ENCODE measurements at regions not wholly inside any gene's neighbourhood (a gene's known extent, or its start where the extent isn't known, plus 50 kb on each side); places are given as distances from the start of the nearest gene placed in this dataset.

- Histone ChIP-seq H4K91ac (ENCODE audit: low read depth, low read length, poor library complexity) (no peak overlapping the region), H3K18ac (ENCODE audit: low read length) (no peak overlapping the region), H2BK12ac (ENCODE audit: low read length) (no peak overlapping the region), H3K27me3 (ENCODE audit: control insufficient read depth in 3 of 3, insufficient read depth in 3 of 3, low read depth in 1 of 3, low read length in 3 of 3) (peaks cover 0 to 8% (median 0%) of the 10 kb centered on the region in 3 experiments), H3K27ac (replicated peaks; ENCODE audit: low read length) (no peak overlapping the region), H4K8ac (ENCODE audit: low read depth, low read length) (no peak overlapping the region), H3K23ac (ENCODE audit: low read depth, low read length, poor library complexity) (no peak overlapping the region), H2AK5ac (ENCODE audit: low read depth, low read length) (no peak overlapping the region), H2BK120ac (ENCODE audit: low read depth, low read length) (no peak overlapping the region), H2BK15ac (ENCODE audit: low read length) (no peak overlapping the region), H3K79me1 (ENCODE audit: low read depth, low read length) (no peaks in the 10 kb centered on the region), H3K14ac (ENCODE audit: low read length) (no peak overlapping the region), H3K4me2 (ENCODE audit: insufficient read depth, low read length, poor library complexity, severe bottlenecking) (no peak overlapping the region), H2AFZ (ENCODE audit: low read length) (no peak overlapping the region), H3K36me3 (replicated peaks in 1 of 2; ENCODE audit: control insufficient read depth in 2 of 2, insufficient read depth in 2 of 2, low read length in 2 of 2) (no peaks in the 10 kb centered on the region), H3K9me3 (replicated peaks in 1 of 2; ENCODE audit: control insufficient read depth in 2 of 2, insufficient read depth in 1 of 2, low read depth in 1 of 2, low read length in 2 of 2) (no peaks in the 10 kb centered on the region), H3K4me1 (ENCODE audit: control insufficient read depth in 2 of 2, insufficient read depth in 1 of 2, low read depth in 1 of 2, low read length in 2 of 2) (peaks cover 0 to 2% of the 10 kb centered on the region in 2 donors), H2BK5ac (ENCODE audit: low read length) (no peak overlapping the region), H3K4ac (ENCODE audit: low read length) (no peak overlapping the region), H3K4me3 (ENCODE audit: low read length in 2 of 2) (no peak overlapping the region), H3K9ac (ENCODE audit: low read depth, low read length, poor library complexity) (no peak overlapping the region)
- WGBS, 2 donors (ENCODE audit: extremely low coverage in 2 of 2, insufficient read length in 2 of 2, insufficient replicate concordance in 1 of 2): no CpG with 5 or more reads among the region's 4 CpGs
- no peak for DNase-seq (ENCODE audit: low spot score)
These were observed 450.7 kb downstream of the TNS1 start for GRCh38 chr2:217552081-217552480.

GRCh38 chr2:217551252-217551899, 451.4 kb downstream of the TNS1 start:
- no peaks in the 10 kb centered on the region for H3K36me3 ChIP-seq (replicated peaks in 1 of 2; ENCODE audit: control insufficient read depth in 2 of 2, insufficient read depth in 2 of 2, low read length in 2 of 2)
- H2BK5ac ChIP-seq (ENCODE audit: low read length): no peak overlapping the region
- H3K18ac ChIP-seq (ENCODE audit: low read length): no peak overlapping the region
- H2AFZ ChIP-seq (ENCODE audit: low read length): no peak overlapping the region
- peaks cover 0 to 8% (median 0%) of the 10 kb centered on the region in 3 experiments for H3K27me3 ChIP-seq (ENCODE audit: control insufficient read depth in 3 of 3, insufficient read depth in 3 of 3, low read depth in 1 of 3, low read length in 3 of 3)
- no peaks in the 10 kb centered on the region for H3K79me1 ChIP-seq (ENCODE audit: low read depth, low read length)
- H3K4me3 ChIP-seq (ENCODE audit: low read length in 2 of 2): no peak overlapping the region
- no peak overlapping the region for H3K4me2 ChIP-seq (ENCODE audit: insufficient read depth, low read length, poor library complexity, severe bottlenecking)
- no peak overlapping the region for H4K8ac ChIP-seq (ENCODE audit: low read depth, low read length)
- H2BK15ac ChIP-seq (ENCODE audit: low read length): no peak overlapping the region
- no peak overlapping the region for H3K14ac ChIP-seq (ENCODE audit: low read length)
- H3K9me3 ChIP-seq (replicated peaks in 1 of 2; ENCODE audit: control insufficient read depth in 2 of 2, insufficient read depth in 1 of 2, low read depth in 1 of 2, low read length in 2 of 2): no peaks in the 10 kb centered on the region
- no peak overlapping the region for H3K4ac ChIP-seq (ENCODE audit: low read length)
- no peak overlapping the region for H2BK12ac ChIP-seq (ENCODE audit: low read length)
- H3K23ac ChIP-seq (ENCODE audit: low read depth, low read length, poor library complexity): no peak overlapping the region
- no peak overlapping the region for H4K91ac ChIP-seq (ENCODE audit: low read depth, low read length, poor library complexity)
- no peak overlapping the region for H2AK5ac ChIP-seq (ENCODE audit: low read depth, low read length)
- peaks cover 0 to 2% of the 10 kb centered on the region in 2 donors for H3K4me1 ChIP-seq (ENCODE audit: control insufficient read depth in 2 of 2, insufficient read depth in 1 of 2, low read depth in 1 of 2, low read length in 2 of 2)
- H3K27ac ChIP-seq (replicated peaks; ENCODE audit: low read length): no peak overlapping the region
- DNase-seq (ENCODE audit: low spot score): no peak
- no CpG with 5 or more reads among the region's 3 CpGs for WGBS, 2 donors (ENCODE audit: extremely low coverage in 2 of 2, insufficient read length in 2 of 2, insufficient replicate concordance in 1 of 2)
- H3K9ac ChIP-seq (ENCODE audit: low read depth, low read length, poor library complexity): no peak overlapping the region
- H2BK120ac ChIP-seq (ENCODE audit: low read depth, low read length): no peak overlapping the region

- no peaks in the 10 kb centered on the region for H3K9me3 ChIP-seq (replicated peaks in 1 of 2; ENCODE audit: control insufficient read depth in 2 of 2, insufficient read depth in 1 of 2, low read depth in 1 of 2, low read length in 2 of 2)
- no peak overlapping the region for H2BK15ac ChIP-seq (ENCODE audit: low read length)
- peaks cover 0 to 7% (median 0%) of the 10 kb centered on the region in 3 experiments for H3K27me3 ChIP-seq (ENCODE audit: control insufficient read depth in 3 of 3, insufficient read depth in 3 of 3, low read depth in 1 of 3, low read length in 3 of 3)
- no peak overlapping the region for H2AK5ac ChIP-seq (ENCODE audit: low read depth, low read length)
- no peak overlapping the region for H2BK12ac ChIP-seq (ENCODE audit: low read length)
- no peak overlapping the region for H3K4me3 ChIP-seq (ENCODE audit: low read length in 2 of 2)
- H3K9ac ChIP-seq (ENCODE audit: low read depth, low read length, poor library complexity): no peak overlapping the region
- H4K8ac ChIP-seq (ENCODE audit: low read depth, low read length): no peak overlapping the region
- WGBS, 2 donors (ENCODE audit: extremely low coverage in 2 of 2, insufficient read length in 2 of 2, insufficient replicate concordance in 1 of 2): no CpG with 5 or more reads among the region's 2 CpGs
- H3K4me2 ChIP-seq (ENCODE audit: insufficient read depth, low read length, poor library complexity, severe bottlenecking): no peak overlapping the region
- no peaks in the 10 kb centered on the region for H3K4me1 ChIP-seq (ENCODE audit: control insufficient read depth in 2 of 2, insufficient read depth in 1 of 2, low read depth in 1 of 2, low read length in 2 of 2)
- no peaks in the 10 kb centered on the region for H3K36me3 ChIP-seq (replicated peaks in 1 of 2; ENCODE audit: control insufficient read depth in 2 of 2, insufficient read depth in 2 of 2, low read length in 2 of 2)
- no peak for DNase-seq (ENCODE audit: low spot score)
- H4K91ac ChIP-seq (ENCODE audit: low read depth, low read length, poor library complexity): no peak overlapping the region
- H3K23ac ChIP-seq (ENCODE audit: low read depth, low read length, poor library complexity): no peak overlapping the region
- no peak overlapping the region for H3K4ac ChIP-seq (ENCODE audit: low read length)
- H2BK5ac ChIP-seq (ENCODE audit: low read length): no peak overlapping the region
- no peak overlapping the region for H3K14ac ChIP-seq (ENCODE audit: low read length)
- H2BK120ac ChIP-seq (ENCODE audit: low read depth, low read length): no peak overlapping the region
- H3K79me1 ChIP-seq (ENCODE audit: low read depth, low read length): no peaks in the 10 kb centered on the region
- H2AFZ ChIP-seq (ENCODE audit: low read length): no peak overlapping the region
- no peak overlapping the region for H3K18ac ChIP-seq (ENCODE audit: low read length)
- H3K27ac ChIP-seq (replicated peaks; ENCODE audit: low read length): no peak overlapping the region
These were observed 463.7 kb downstream of the TNS1 start for GRCh38 chr2:217539126-217539525.

GRCh38 chr2:217538719-217539118, 464.1 kb downstream of the TNS1 start:
- no peaks in the 10 kb centered on the region for H3K4me1 ChIP-seq (ENCODE audit: control insufficient read depth in 2 of 2, insufficient read depth in 1 of 2, low read depth in 1 of 2, low read length in 2 of 2)
- no peak overlapping the region for H3K23ac ChIP-seq (ENCODE audit: low read depth, low read length, poor library complexity)
- no peak overlapping the region for H3K4ac ChIP-seq (ENCODE audit: low read length)
- DNase-seq (ENCODE audit: low spot score): no peak
- no peak overlapping the region for H2BK5ac ChIP-seq (ENCODE audit: low read length)
- H3K9ac ChIP-seq (ENCODE audit: low read depth, low read length, poor library complexity): no peak overlapping the region
- H3K36me3 ChIP-seq (replicated peaks in 1 of 2; ENCODE audit: control insufficient read depth in 2 of 2, insufficient read depth in 2 of 2, low read length in 2 of 2): no peaks in the 10 kb centered on the region
- H3K14ac ChIP-seq (ENCODE audit: low read length): no peak overlapping the region
- H3K4me3 ChIP-seq (ENCODE audit: low read length in 2 of 2): no peak overlapping the region
- WGBS, 2 donors (ENCODE audit: extremely low coverage in 2 of 2, insufficient read length in 2 of 2, insufficient replicate concordance in 1 of 2): no CpG with 5 or more reads among the region's 2 CpGs
- no peak overlapping the region for H3K18ac ChIP-seq (ENCODE audit: low read length)
- H2BK12ac ChIP-seq (ENCODE audit: low read length): no peak overlapping the region
- no peaks in the 10 kb centered on the region for H3K9me3 ChIP-seq (replicated peaks in 1 of 2; ENCODE audit: control insufficient read depth in 2 of 2, insufficient read depth in 1 of 2, low read depth in 1 of 2, low read length in 2 of 2)
- H2AFZ ChIP-seq (ENCODE audit: low read length): no peak overlapping the region
- no peak overlapping the region for H3K4me2 ChIP-seq (ENCODE audit: insufficient read depth, low read length, poor library complexity, severe bottlenecking)
- H3K27me3 ChIP-seq (ENCODE audit: control insufficient read depth in 3 of 3, insufficient read depth in 3 of 3, low read depth in 1 of 3, low read length in 3 of 3): peaks cover 0 to 7% (median 0%) of the 10 kb centered on the region in 3 experiments
- H4K91ac ChIP-seq (ENCODE audit: low read depth, low read length, poor library complexity): no peak overlapping the region
- no peaks in the 10 kb centered on the region for H3K79me1 ChIP-seq (ENCODE audit: low read depth, low read length)
- H2BK120ac ChIP-seq (ENCODE audit: low read depth, low read length): no peak overlapping the region
- no peak overlapping the region for H3K27ac ChIP-seq (replicated peaks; ENCODE audit: low read length)
- H2AK5ac ChIP-seq (ENCODE audit: low read depth, low read length): no peak overlapping the region
- no peak overlapping the region for H4K8ac ChIP-seq (ENCODE audit: low read depth, low read length)
- no peak overlapping the region for H2BK15ac ChIP-seq (ENCODE audit: low read length)

All from neuronal stem cell (in vitro differentiated cells).